ENCODE measurements at regions not wholly inside any gene's neighbourhood (a gene's known extent, or its start where the extent isn't known, plus 50 kb on each side); places are given as distances from the start of the nearest gene placed in this dataset.

GRCh38 chr5:125261505-125262250, 515.2 kb upstream of the ZNF608 start:
- TF ChIP-seq POLR2A (IDR thresholded peaks at IDR 0.05; ENCODE audit: low read depth) = no peak
- no peak for TF ChIP-seq CTCF (IDR thresholded peaks at IDR 0.05)
- no peak for TF ChIP-seq POLR2AphosphoS5 (IDR thresholded peaks at IDR 0.05)

Measured in esophagus muscularis mucosa (tissue), 3 donors.